NCI-H1105 (cell line): ENCODE measurements at regions not wholly inside any gene's neighbourhood (a gene's known extent, or its start where the extent isn't known, plus 50 kb on each side); places are given as distances from the start of the nearest gene placed in this dataset.

Experiments
- DNase-seq: peaks from one replicate; lab custom pipeline; 2025; lab: John Stamatoyannopoulos, UW

DNA sequence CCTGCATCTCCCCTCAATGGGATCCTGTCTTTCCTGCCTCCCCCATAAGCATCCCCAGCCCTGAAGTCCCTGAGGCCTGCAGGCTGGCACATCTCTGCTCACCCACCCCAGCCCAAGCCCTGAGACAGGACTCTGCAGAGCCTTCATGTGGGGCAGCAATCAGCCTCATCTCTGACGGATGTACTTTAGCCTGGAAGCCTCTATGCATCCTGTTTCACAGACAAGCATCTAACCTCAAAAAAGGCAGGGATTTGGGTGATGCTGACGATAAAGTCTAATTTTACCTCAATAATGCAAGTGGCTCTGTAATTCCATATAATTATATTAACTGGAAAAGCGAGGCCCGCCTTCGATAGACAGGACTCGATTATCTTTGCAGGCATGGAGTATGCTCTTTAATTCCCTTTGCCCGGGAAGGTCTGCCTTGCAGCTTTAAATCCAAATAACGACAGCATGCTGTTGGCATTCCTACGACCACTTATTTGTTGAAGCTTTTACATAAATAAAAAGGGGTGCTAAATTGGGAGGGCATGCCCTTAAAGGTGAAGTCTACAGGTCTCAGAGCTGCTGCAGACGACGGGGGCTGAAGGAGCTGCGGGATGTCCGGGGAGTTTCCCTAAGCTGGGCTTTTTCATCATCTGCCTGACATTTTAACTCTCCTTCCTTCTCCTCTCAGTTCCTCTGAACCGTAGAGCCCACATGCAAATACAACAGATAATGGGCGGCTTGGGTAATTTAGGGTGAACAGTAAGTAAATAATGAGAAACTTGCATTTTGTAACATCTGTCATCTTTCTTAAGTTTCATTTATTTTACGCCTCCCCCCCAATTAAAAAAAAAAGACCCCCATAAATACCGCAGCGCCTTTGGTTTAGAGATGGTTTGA, 211.5 kb downstream of the URI1 start:
- no peak for DNase-seq

DNA sequence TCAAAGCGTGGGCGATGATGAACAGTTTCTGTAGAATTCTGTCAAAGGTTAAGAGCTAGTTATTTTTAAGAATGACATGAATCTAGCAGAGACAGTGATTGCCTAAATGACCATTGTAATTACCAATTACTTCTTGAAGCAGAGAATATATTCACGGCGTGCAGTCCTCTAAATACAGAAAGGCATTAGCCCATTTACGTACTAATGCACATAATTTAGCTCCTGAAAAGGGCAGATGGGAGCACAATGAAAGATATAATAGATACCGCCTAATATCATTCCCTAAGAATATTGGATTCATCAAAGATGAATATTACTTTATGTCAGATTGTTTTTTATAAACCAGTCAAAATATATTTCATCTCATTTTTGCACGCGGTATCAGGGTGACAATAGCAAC, 212.4 kb downstream of the URI1 start:
- DNase-seq = no peak

DNA sequence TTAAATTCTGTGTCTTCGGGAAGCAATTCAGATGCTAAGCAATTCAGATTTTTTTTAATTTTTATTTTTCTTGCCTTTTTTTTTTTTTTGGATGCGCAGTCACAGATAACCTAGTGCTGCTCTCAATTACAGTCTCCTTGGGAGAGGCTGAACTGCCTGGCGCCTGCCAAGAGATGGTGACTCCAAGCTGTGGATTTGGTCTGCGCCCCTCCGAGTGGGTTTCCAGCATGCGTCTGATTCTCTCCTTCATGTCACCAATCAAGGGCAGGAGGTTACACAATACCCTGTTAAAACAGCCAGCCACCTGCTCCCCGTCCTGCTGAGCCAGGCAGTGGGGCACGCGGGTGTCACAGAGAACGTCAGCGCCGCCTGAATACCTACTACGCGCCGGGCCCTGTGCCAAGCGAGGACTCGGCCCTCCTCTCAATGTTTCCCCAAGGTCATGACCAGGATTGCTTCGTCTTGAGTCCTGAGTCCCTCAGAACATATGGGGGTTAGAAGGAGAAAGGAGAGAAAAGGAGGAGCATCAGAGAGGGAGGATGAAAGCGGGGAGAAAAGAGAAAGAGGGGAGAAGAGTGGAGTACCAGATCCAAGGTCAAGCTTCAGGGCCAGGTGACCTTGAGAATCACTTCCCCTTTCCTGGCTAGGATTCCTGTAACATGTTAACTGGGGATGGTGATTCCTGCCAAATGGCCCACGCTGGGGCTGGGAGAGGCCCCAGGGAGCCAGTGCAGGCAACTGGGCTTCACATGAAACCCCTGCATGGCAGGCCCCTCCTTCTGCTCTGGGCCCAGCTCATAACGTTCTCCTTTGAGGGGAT, 213.6 kb downstream of the URI1 start:
- DNase-seq = no peak

- DNase-seq = no peak
Observed at GRCh38 chr19:30156646-30157045, 214.6 kb downstream of the URI1 start.

DNA sequence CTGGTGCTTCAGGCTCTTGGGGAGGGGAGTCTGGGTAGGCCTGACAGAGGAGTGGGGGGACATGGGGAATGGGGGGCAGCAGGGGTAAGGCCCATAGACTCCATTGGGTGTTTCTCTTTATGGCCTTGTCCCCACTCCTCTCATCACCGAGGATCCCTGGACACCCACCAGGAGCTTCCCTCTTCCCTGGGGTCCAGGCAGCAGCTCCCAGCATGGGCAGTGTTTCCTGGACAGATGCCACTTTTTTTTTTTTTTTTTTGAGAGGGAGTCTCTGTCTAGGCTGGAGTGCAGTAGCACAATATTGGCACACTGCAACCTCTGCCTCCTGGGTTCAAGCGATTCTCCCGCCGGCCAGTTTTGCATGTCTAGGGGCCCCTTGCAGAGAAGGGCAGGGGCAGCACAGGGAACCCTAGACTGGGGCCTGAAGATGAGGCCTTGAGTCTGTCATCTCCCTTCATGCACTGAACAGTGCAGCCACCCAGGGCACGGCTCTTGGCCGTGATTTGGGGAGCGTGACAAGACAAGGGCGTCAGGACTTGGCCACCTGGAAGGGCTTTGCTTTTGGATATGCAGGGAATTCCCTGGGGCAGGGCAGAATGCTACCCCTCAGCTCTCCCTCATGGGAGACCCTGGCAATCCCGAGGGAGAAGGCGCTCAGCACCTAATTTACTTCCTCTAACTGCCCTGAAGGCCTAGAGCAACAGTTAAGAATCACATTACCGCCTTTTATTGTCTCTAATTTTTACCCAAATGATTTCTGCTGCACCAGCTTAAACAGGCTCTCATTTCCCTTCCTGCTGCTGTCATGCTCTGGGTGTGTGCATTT, 213.9 kb upstream of the ZNF536 start:
- no peak for DNase-seq

- DNase-seq = no peak
Observed at GRCh38 chr19:30158893-30159245, 213.3 kb upstream of the ZNF536 start.

- no peak for DNase-seq
Observed at GRCh38 chr19:30159636-30160035, 212.5 kb upstream of the ZNF536 start.

DNA sequence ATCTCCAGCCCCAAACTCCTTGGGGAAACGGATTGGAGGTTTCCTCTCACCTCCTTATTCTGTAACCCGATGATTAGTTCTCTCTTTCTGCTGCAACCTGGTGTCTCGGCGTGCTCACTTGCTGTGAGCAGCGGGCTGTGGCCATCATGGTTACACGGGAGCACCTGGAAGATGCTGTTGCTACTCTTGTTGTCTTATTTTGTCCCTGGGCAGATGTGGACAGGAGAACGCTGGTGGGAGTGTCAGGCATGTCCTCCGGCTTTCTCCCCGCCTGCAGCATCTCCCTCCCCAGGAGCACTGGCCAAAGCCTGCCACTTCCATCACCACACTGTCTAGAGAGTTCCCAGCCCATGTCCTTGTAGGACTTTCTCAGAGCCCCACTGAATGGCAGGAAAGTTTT, 211.8 kb upstream of the ZNF536 start:
- no peak for DNase-seq

GRCh38 chr19:30161021-30161655, 211.0 kb upstream of the ZNF536 start:
- DNase-seq = no peak

- DNase-seq = no peak
Observed at GRCh38 chr19:30161770-30162169, 210.4 kb upstream of the ZNF536 start.

DNA sequence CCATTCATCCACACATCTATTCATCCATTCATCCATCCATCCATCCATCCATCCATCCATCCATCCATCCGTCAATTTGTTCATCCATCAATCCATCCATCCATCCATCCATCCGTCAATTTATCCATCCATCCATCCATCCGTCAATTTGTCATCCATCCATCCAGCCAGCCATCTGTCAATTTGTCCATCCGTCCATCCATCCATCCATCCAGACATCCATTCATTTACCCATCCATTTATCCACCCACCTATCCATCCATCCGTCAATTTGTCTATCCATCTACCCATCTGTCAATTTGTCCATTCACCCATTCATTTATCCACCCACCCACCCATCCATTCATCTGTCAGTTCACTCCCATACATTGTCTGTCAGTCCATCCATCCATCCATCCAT, 209.5 kb upstream of the ZNF536 start:
- no peak for DNase-seq

GRCh38 chr19:30163663-30164062, 208.5 kb upstream of the ZNF536 start:
- no peak for DNase-seq

DNA sequence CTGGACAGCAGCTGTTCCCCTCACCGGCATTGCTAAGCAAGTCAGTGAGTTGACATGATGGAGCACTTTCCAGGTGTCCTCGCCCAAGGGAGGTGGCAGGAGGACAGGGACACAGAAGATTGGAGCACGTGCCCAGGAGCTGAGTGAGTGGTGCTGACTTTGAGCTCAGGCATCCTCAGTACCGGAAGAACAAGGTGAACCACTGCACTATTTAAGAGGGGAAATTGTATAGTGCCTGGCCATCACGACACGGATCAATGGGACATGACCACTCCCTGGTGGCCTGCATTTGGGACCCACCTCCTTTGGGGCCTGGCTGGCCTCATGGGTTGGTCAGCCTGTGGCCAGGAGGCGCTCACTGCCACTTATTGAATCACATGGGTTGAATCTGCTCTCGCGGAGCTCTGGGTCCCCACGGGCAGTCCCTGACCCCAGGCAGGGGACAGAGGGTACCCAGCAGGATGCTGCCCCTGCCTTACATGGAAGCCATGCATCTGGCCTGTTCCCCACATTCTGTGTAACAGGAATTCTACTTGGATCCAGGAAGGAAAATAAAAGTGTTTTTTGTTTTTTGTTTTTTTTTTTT, 206.9 kb upstream of the ZNF536 start:
- no peak for DNase-seq

- DNase-seq = no peak
Observed at GRCh38 chr19:30167206-30167868, 204.8 kb upstream of the ZNF536 start.

GRCh38 chr19:30167976-30168635, 204.1 kb upstream of the ZNF536 start:
- no peak for DNase-seq

- no peak for DNase-seq
Observed at GRCh38 chr19:30168760-30169159, 203.4 kb upstream of the ZNF536 start.

DNA sequence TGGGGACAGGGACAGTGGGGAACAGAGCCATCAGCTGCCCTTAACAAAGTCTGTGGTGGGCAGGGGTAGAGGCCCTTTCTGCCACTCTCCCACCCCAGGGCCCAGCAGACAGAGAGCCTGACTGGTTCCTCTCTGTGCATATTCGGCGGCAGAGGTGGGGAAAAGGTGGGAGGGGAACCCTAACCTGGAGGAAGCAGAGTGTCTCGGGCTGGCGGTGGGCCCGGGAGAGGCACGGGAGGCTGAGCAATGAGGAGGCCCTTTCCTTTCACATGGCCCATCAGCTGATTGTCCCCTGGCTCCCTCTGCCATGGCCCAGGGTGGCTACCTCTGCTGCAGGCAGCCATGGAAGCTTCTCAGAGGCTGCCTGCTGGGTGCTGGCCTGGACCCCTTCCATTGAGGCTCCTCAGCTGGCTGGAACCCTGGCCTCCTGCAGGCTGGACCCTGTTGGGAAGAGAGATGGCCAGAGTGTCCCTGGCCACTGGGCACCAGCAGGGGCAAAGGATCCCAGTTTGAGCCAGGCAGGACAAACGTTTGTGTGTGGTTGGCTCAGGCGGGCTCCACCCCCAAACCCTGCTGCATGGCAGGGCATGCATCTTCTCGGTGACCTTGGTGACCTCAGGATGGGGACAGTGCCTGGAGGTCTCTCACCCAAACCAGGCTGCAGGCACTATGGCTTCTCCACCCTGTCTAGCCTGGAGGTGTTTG, 202.8 kb upstream of the ZNF536 start:
- DNase-seq = no peak

- no peak for DNase-seq
Observed at GRCh38 chr19:30170081-30170480, 202.1 kb upstream of the ZNF536 start.

DNA sequence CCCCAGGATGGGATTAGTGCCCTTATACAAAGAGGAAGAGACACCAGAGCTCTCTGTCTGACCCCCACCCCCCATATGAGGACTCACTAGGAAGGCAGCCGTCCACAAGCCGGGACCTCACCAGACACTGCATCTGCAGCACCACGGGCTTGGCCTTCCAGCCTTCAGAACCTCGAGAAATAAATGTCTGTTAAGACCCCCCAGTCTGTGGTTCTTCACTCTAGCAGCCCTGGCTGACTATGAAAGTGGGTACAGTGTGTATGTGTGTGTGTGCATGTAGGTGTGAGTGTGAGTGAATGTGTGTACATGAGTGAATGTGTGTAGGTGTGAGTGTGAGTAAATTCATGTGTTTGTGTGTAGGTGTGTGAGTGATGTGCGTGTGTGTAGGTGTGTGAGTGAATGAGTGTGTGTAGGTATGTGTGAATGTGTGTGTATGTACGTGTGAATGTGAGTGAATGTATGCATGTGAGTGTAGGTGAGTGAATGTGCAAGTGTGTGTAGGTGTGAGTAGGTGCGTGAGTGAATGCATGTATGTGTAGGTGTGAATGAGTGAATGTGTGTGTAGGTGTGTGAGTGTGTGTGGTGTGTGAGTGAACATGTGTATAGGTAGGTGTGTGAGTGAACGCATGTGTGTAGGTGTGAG, 201.6 kb upstream of the ZNF536 start:
- no peak for DNase-seq
